ENCODE measurements at regions not wholly inside any gene's neighbourhood (a gene's known extent, or its start where the extent isn't known, plus 50 kb on each side); places are given as distances from the start of the nearest gene placed in this dataset.

DNA sequence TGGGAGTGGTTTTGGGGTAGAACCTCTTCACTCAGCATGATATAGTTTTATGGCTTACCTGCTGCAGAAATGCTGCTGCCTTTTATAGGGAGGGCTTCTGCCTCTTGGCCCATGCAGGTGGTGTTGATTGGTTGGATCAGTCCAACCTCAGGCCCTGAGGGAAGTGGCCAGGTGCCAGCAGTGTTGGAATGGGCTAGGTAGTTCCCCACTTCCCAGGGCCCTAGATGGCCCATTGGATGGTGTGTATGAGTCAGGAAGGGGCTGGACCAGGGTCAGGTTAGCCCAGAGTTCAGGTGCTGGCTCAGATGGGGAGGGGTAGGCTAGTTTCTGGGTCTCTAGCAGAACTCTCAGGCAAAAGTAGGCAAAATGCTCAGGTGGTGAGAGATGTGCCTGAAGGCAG lies 455.5 kb downstream of the CCSER2 start:
- Histone ChIP-seq H3K27me3 (ENCODE audit: insufficient read depth, low read length) (no peaks in the 10 kb centered on the region), H3K4me1 (ENCODE audit: control insufficient read depth in 1 of 2, insufficient read depth in 2 of 2, low read length in 2 of 2) (no peaks in the 10 kb centered on the region), H3K79me1 (ENCODE audit: low read length) (no peaks in the 10 kb centered on the region), H3K4ac (ENCODE audit: low read depth, low read length) (no peak overlapping the region), H3K9ac (ENCODE audit: low read length) (no peak overlapping the region), H2BK12ac (ENCODE audit: low read length) (no peak overlapping the region), H3K4me3 (ENCODE audit: low read depth, low read length) (no peak overlapping the region), H2AK5ac (ENCODE audit: low read length) (no peak overlapping the region), H4K8ac (ENCODE audit: low read depth, low read length) (no peak overlapping the region), H3K18ac (ENCODE audit: low read length) (no peak overlapping the region), H3K4me2 (ENCODE audit: low read length) (no peak overlapping the region), H2AFZ (ENCODE audit: insufficient read depth, low read length, poor library complexity) (no peak overlapping the region), H3K36me3 (ENCODE audit: control insufficient read depth in 1 of 2, insufficient read depth in 2 of 2, low read length in 2 of 2) (no peaks in the 10 kb centered on the region), H4K91ac (ENCODE audit: low read depth, low read length) (no peak overlapping the region), H3K79me2 (ENCODE audit: control insufficient read depth, insufficient read depth, low read length, poor library complexity) (no peaks in the 10 kb centered on the region), H3K14ac (ENCODE audit: low read length) (no peak overlapping the region), H3K9me3 (ENCODE audit: insufficient read depth, low read depth, low read length) (no peaks in the 10 kb centered on the region), H3K23ac (ENCODE audit: low read length) (no peak overlapping the region), H4K12ac (ENCODE audit: low read depth, low read length) (no peak overlapping the region), H2BK5ac (ENCODE audit: low read depth, low read length, poor library complexity) (no peak overlapping the region), H2BK120ac (ENCODE audit: insufficient read depth, low read length, poor library complexity) (no peak overlapping the region), H3K27ac (ENCODE audit: low read depth, low read length) (no peak overlapping the region)
- no peak for DNase-seq

GRCh38 chr10:84784749-84785148 lies 456.4 kb downstream of the CCSER2 start:
- H3K79me1 ChIP-seq (ENCODE audit: low read length), result no peaks in the 10 kb centered on the region
- no peaks in the 10 kb centered on the region for H3K27me3 ChIP-seq (ENCODE audit: insufficient read depth, low read length)
- H2AFZ ChIP-seq (ENCODE audit: insufficient read depth, low read length, poor library complexity), result no peak overlapping the region
- no peak overlapping the region for H2BK5ac ChIP-seq (ENCODE audit: low read depth, low read length, poor library complexity)
- H3K23ac ChIP-seq (ENCODE audit: low read length), result no peak overlapping the region
- H3K9ac ChIP-seq (ENCODE audit: low read length), result no peak overlapping the region
- H4K8ac ChIP-seq (ENCODE audit: low read depth, low read length), result no peak overlapping the region
- H3K27ac ChIP-seq (ENCODE audit: low read depth, low read length), result no peak overlapping the region
- no peak overlapping the region for H4K91ac ChIP-seq (ENCODE audit: low read depth, low read length)
- no peak overlapping the region for H2AK5ac ChIP-seq (ENCODE audit: low read length)
- no peak overlapping the region for H3K18ac ChIP-seq (ENCODE audit: low read length)
- no peak overlapping the region for H3K4ac ChIP-seq (ENCODE audit: low read depth, low read length)
- no peaks in the 10 kb centered on the region for H3K9me3 ChIP-seq (ENCODE audit: insufficient read depth, low read depth, low read length)
- H3K14ac ChIP-seq (ENCODE audit: low read length), result no peak overlapping the region
- H2BK12ac ChIP-seq (ENCODE audit: low read length), result no peak overlapping the region
- H3K4me1 ChIP-seq (ENCODE audit: control insufficient read depth in 1 of 2, insufficient read depth in 2 of 2, low read length in 2 of 2), result no peaks in the 10 kb centered on the region
- H3K4me3 ChIP-seq (ENCODE audit: low read depth, low read length), result no peak overlapping the region
- no peak overlapping the region for H2BK120ac ChIP-seq (ENCODE audit: insufficient read depth, low read length, poor library complexity)
- no peak overlapping the region for H3K4me2 ChIP-seq (ENCODE audit: low read length)
- no peaks in the 10 kb centered on the region for H3K36me3 ChIP-seq (ENCODE audit: control insufficient read depth in 1 of 2, insufficient read depth in 2 of 2, low read length in 2 of 2)
- DNase-seq, result no peak
- H3K79me2 ChIP-seq (ENCODE audit: control insufficient read depth, insufficient read depth, low read length, poor library complexity), result no peaks in the 10 kb centered on the region
- no peak overlapping the region for H4K12ac ChIP-seq (ENCODE audit: low read depth, low read length)

- H3K4me3 ChIP-seq (ENCODE audit: low read depth, low read length), result no peak overlapping the region
- no peaks in the 10 kb centered on the region for H3K79me1 ChIP-seq (ENCODE audit: low read length)
- H2AK5ac ChIP-seq (ENCODE audit: low read length), result no peak overlapping the region
- no peak overlapping the region for H3K27ac ChIP-seq (ENCODE audit: low read depth, low read length)
- no peak overlapping the region for H3K4ac ChIP-seq (ENCODE audit: low read depth, low read length)
- no peak overlapping the region for H2BK5ac ChIP-seq (ENCODE audit: low read depth, low read length, poor library complexity)
- no peak for DNase-seq
- H3K18ac ChIP-seq (ENCODE audit: low read length), result no peak overlapping the region
- no peak overlapping the region for H4K12ac ChIP-seq (ENCODE audit: low read depth, low read length)
- no peaks in the 10 kb centered on the region for H3K36me3 ChIP-seq (ENCODE audit: control insufficient read depth in 1 of 2, insufficient read depth in 2 of 2, low read length in 2 of 2)
- H2AFZ ChIP-seq (ENCODE audit: insufficient read depth, low read length, poor library complexity), result no peak overlapping the region
- H3K9ac ChIP-seq (ENCODE audit: low read length), result no peak overlapping the region
- WGBS (ENCODE audit: extremely low coverage, insufficient coverage, insufficient read length), result no CpG with 5 or more reads among the region's 2 CpGs
- no peak overlapping the region for H2BK120ac ChIP-seq (ENCODE audit: insufficient read depth, low read length, poor library complexity)
- H3K9me3 ChIP-seq (ENCODE audit: insufficient read depth, low read depth, low read length), result no peaks in the 10 kb centered on the region
- no peak overlapping the region for H3K23ac ChIP-seq (ENCODE audit: low read length)
- H3K79me2 ChIP-seq (ENCODE audit: control insufficient read depth, insufficient read depth, low read length, poor library complexity), result no peaks in the 10 kb centered on the region
- H3K4me2 ChIP-seq (ENCODE audit: low read length), result no peak overlapping the region
- H4K8ac ChIP-seq (ENCODE audit: low read depth, low read length), result no peak overlapping the region
- H3K4me1 ChIP-seq (ENCODE audit: control insufficient read depth in 1 of 2, insufficient read depth in 2 of 2, low read length in 2 of 2), result no peaks in the 10 kb centered on the region
- H4K91ac ChIP-seq (ENCODE audit: low read depth, low read length), result no peak overlapping the region
- no peak overlapping the region for H3K14ac ChIP-seq (ENCODE audit: low read length)
- H3K27me3 ChIP-seq (ENCODE audit: insufficient read depth, low read length), result no peaks in the 10 kb centered on the region
- no peak overlapping the region for H2BK12ac ChIP-seq (ENCODE audit: low read length)
Measured at GRCh38 chr10:84789026-84789425, 460.6 kb downstream of the CCSER2 start.

- Histone ChIP-seq H3K4me3 (ENCODE audit: low read depth, low read length) (no peak overlapping the region), H2AFZ (ENCODE audit: insufficient read depth, low read length, poor library complexity) (no peak overlapping the region), H2BK120ac (ENCODE audit: insufficient read depth, low read length, poor library complexity) (no peak overlapping the region), H3K23ac (ENCODE audit: low read length) (no peak overlapping the region), H3K27me3 (ENCODE audit: insufficient read depth, low read length) (no peaks in the 10 kb centered on the region), H4K8ac (ENCODE audit: low read depth, low read length) (no peak overlapping the region), H3K79me1 (ENCODE audit: low read length) (no peaks in the 10 kb centered on the region), H4K12ac (ENCODE audit: low read depth, low read length) (no peak overlapping the region), H3K4me1 (ENCODE audit: control insufficient read depth in 1 of 2, insufficient read depth in 2 of 2, low read length in 2 of 2) (peaks cover 2 to 5% of the 10 kb centered on the region in 2 experiments), H3K79me2 (ENCODE audit: control insufficient read depth, insufficient read depth, low read length, poor library complexity) (no peaks in the 10 kb centered on the region), H3K27ac (ENCODE audit: low read depth, low read length) (no peak overlapping the region), H3K4ac (ENCODE audit: low read depth, low read length) (no peak overlapping the region), H2BK5ac (ENCODE audit: low read depth, low read length, poor library complexity) (no peak overlapping the region), H2AK5ac (ENCODE audit: low read length) (no peak overlapping the region), H2BK12ac (ENCODE audit: low read length) (no peak overlapping the region), H4K91ac (ENCODE audit: low read depth, low read length) (no peak overlapping the region), H3K36me3 (ENCODE audit: control insufficient read depth in 1 of 2, insufficient read depth in 2 of 2, low read length in 2 of 2) (no peaks in the 10 kb centered on the region), H3K14ac (ENCODE audit: low read length) (no peak overlapping the region), H3K4me2 (ENCODE audit: low read length) (no peak overlapping the region), H3K9ac (ENCODE audit: low read length) (no peak overlapping the region), H3K18ac (ENCODE audit: low read length) (no peak overlapping the region), H3K9me3 (ENCODE audit: insufficient read depth, low read depth, low read length) (no peaks in the 10 kb centered on the region)
- no CpG with 5 or more reads among the region's 5 CpGs for WGBS (ENCODE audit: extremely low coverage, insufficient coverage, insufficient read length)
- no peak for DNase-seq
Measured at GRCh38 chr10:84798312-84798711, 469.9 kb downstream of the CCSER2 start.

- Histone ChIP-seq H3K23ac (ENCODE audit: low read length) (no peak overlapping the region), H3K18ac (ENCODE audit: low read length) (no peak overlapping the region), H3K27ac (ENCODE audit: low read depth, low read length) (no peak overlapping the region), H4K12ac (ENCODE audit: low read depth, low read length) (no peak overlapping the region), H3K4ac (ENCODE audit: low read depth, low read length) (no peak overlapping the region), H2BK12ac (ENCODE audit: low read length) (no peak overlapping the region), H2AFZ (ENCODE audit: insufficient read depth, low read length, poor library complexity) (no peak overlapping the region), H3K4me3 (ENCODE audit: low read depth, low read length) (no peak overlapping the region), H3K79me2 (ENCODE audit: control insufficient read depth, insufficient read depth, low read length, poor library complexity) (no peaks in the 10 kb centered on the region), H3K9me3 (ENCODE audit: insufficient read depth, low read depth, low read length) (no peaks in the 10 kb centered on the region), H2BK5ac (ENCODE audit: low read depth, low read length, poor library complexity) (no peak overlapping the region), H4K8ac (ENCODE audit: low read depth, low read length) (no peak overlapping the region), H3K27me3 (ENCODE audit: insufficient read depth, low read length) (no peaks in the 10 kb centered on the region), H3K14ac (ENCODE audit: low read length) (no peak overlapping the region), H3K4me2 (ENCODE audit: low read length) (no peak overlapping the region), H3K79me1 (ENCODE audit: low read length) (no peaks in the 10 kb centered on the region), H2AK5ac (ENCODE audit: low read length) (no peak overlapping the region), H4K91ac (ENCODE audit: low read depth, low read length) (no peak overlapping the region), H3K36me3 (ENCODE audit: control insufficient read depth in 1 of 2, insufficient read depth in 2 of 2, low read length in 2 of 2) (no peaks in the 10 kb centered on the region), H3K9ac (ENCODE audit: low read length) (no peak overlapping the region), H3K4me1 (ENCODE audit: control insufficient read depth in 1 of 2, insufficient read depth in 2 of 2, low read length in 2 of 2) (peaks cover 2 to 5% of the 10 kb centered on the region in 2 experiments), H2BK120ac (ENCODE audit: insufficient read depth, low read length, poor library complexity) (no peak overlapping the region)
- no peak for DNase-seq
- no CpG with 5 or more reads among the region's 2 CpGs for WGBS (ENCODE audit: extremely low coverage, insufficient coverage, insufficient read length)
Measured at GRCh38 chr10:84801156-84801555, 472.8 kb downstream of the CCSER2 start.
